Astrocyte (in vitro differentiated cells and primary cell): ENCODE measurements at regions not wholly inside any gene's neighbourhood (a gene's known extent, or its start where the extent isn't known, plus 50 kb on each side); places are given as distances from the start of the nearest gene placed in this dataset.

ENCODE experiments used
- CTCF ChIP-seq: IDR thresholded peaks from 2 replicates; pipeline ENCODE4 v1.5.1; 2011; ENCODE audit warnings: low read depth, mild to moderate bottlenecking, inconsistent platforms, low read length, moderate library complexity; ENCODE audit not compliant: insufficient read depth
- EZH2 ChIP-seq: IDR thresholded peaks from 2 replicates; pipeline ENCODE4 v1.6.1; 2012; ENCODE audit warnings: mild to moderate bottlenecking, low read length, inconsistent platforms; ENCODE audit not compliant: insufficient read depth

DNA sequence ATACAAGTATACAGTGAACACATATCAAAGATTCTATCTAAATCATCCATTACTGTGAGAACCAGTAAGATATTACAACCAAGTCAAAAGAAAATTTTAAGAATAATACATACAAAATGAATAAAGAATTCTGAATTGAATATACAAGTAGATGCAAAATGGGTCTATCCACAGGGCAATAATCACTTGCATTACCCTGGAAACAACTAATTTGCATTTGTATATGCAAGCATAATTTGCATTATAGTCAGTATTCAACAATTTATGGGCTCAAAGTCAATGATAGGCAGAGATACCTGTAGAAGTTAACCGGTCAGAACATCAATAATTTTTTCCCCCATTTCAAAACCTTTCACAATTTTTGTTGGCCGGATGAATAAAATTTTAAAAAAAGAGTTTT is 512.2 kb upstream of the ALCAM start:
- TF ChIP-seq CTCF (no peak), EZH2 (no peak)
